ENCODE measurements at regions not wholly inside any gene's neighbourhood (a gene's known extent, or its start where the extent isn't known, plus 50 kb on each side); places are given as distances from the start of the nearest gene placed in this dataset.

DNA sequence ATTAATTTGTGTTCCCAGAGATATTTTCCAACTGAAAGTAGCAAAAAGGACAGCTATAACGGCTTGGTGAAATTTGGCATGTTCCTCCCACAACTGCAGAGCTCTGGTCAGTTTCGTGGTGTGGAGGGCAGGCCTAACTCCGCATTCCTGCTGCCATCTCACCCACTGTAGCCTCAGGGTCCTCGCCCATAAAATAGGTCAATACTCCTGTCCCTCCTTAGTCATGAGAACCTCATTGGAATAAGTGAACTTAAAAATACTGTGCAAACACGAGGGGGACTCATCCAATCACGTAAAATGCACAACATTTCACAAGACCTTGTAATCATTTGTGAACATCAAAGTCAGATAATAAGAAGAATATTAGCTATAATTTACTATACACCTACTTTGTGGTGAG is 143.5 kb upstream of the NCKAP5 start:
- Histone ChIP-seq H3K27me3 (replicated peaks; ENCODE audit: control insufficient read depth, insufficient read depth, low read length) (no peaks in the 10 kb centered on the region; the same call in 1 of the 2 replicates), H3K4me3 (replicated peaks; ENCODE audit: low read depth, low read length) (no peak overlapping the region), H3K36me3 (ENCODE audit: control insufficient read depth, insufficient read depth, low read length) (no peaks in the 10 kb centered on the region)
- no peak for DNase-seq (ENCODE audit: extremely low read depth, insufficient read length)
- TF ChIP-seq CTCF (IDR thresholded peaks at IDR 0.05; ENCODE audit: insufficient read depth, low read length, poor library complexity, severe bottlenecking) = no peak

DNA sequence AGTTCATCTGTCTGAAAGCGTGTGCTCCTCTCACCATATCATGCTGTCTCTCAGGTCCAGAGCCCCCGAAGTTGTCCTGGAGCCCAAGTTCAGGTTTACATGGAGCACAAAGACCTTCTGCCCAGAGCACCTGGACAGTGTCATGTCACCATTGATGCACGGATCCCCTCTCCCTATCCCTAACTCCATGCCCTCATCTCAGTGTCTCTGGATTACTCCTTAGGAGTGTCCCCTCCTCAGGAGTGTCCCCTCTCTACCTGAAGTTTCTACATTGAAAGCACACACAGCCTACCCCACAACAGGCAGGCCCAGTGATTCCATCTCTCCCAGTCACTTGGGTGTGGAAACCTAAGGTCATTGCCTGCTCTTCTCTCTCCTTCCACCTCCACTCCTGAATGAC is 144.1 kb upstream of the NCKAP5 start:
- DNase-seq (ENCODE audit: extremely low read depth, insufficient read length) = no peak
- H3K36me3 ChIP-seq (ENCODE audit: control insufficient read depth, insufficient read depth, low read length) = no peaks in the 10 kb centered on the region
- TF ChIP-seq CTCF (IDR thresholded peaks at IDR 0.05; ENCODE audit: insufficient read depth, low read length, poor library complexity, severe bottlenecking) = no peak
- H3K27me3 ChIP-seq (replicated peaks; ENCODE audit: control insufficient read depth, insufficient read depth, low read length) = peaks cover 2% of the 10 kb centered on the region
- no peak overlapping the region for H3K4me3 ChIP-seq (replicated peaks; ENCODE audit: low read depth, low read length)

DNA sequence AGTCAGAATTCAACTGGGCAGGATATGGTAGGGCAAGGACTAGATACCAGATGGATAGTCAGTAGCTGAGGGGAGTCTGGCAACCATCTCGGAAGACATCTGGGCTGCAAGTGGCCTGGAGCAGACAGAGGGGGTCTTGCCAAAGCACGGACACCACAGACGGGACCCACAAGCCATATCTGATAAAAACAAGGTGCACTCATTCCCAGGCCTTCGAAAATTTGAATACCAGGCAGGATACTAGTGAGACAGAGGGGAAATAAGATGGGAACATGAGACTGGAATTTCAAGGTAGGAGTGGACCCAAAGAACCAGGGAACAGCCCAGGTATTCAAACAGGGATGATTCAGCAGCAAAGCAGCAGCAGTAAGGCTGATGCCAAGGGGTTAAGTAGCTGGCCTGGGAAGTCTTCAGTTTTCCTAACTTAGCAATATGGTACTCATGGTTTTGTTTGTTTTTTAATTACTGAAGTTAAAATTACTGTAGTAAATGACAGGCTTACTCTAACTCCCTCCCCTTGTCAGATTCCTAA is 144.9 kb upstream of the NCKAP5 start:
- TF ChIP-seq CTCF (IDR thresholded peaks at IDR 0.05; ENCODE audit: insufficient read depth, low read length, poor library complexity, severe bottlenecking) = no peak

GRCh38 chr2:133716166-133716565 is 147.9 kb upstream of the NCKAP5 start:
- no peak overlapping the region for H3K4me3 ChIP-seq (replicated peaks; ENCODE audit: low read depth, low read length)
- TF ChIP-seq CTCF (IDR thresholded peaks at IDR 0.05; ENCODE audit: insufficient read depth, low read length, poor library complexity, severe bottlenecking) = no peak
- H3K27me3 ChIP-seq (replicated peaks; ENCODE audit: control insufficient read depth, insufficient read depth, low read length) = peaks cover 2% of the 10 kb centered on the region
- DNase-seq (ENCODE audit: extremely low read depth, insufficient read length) = no peak
- H3K36me3 ChIP-seq (ENCODE audit: control insufficient read depth, insufficient read depth, low read length) = no peaks in the 10 kb centered on the region

More for the DNA sequence above, 144.9 kb upstream of the NCKAP5 start:
- H3K27me3 ChIP-seq (replicated peaks; ENCODE audit: control insufficient read depth, insufficient read depth, low read length) = peaks cover 2% of the 10 kb centered on the region
- DNase-seq (ENCODE audit: extremely low read depth, insufficient read length) = no peak
- no peaks in the 10 kb centered on the region for H3K36me3 ChIP-seq (ENCODE audit: control insufficient read depth, insufficient read depth, low read length)
- H3K4me3 ChIP-seq (replicated peaks; ENCODE audit: low read depth, low read length) = no peak overlapping the region

GRCh38 chr2:133717497-133717896 is 149.2 kb upstream of the NCKAP5 start:
- H3K27me3 ChIP-seq (replicated peaks; ENCODE audit: control insufficient read depth, insufficient read depth, low read length) = peaks cover 2% of the 10 kb centered on the region; the same call in 1 of the 2 replicates
- no peak for TF ChIP-seq CTCF (IDR thresholded peaks at IDR 0.05; ENCODE audit: insufficient read depth, low read length, poor library complexity, severe bottlenecking)
- no peaks in the 10 kb centered on the region for H3K36me3 ChIP-seq (ENCODE audit: control insufficient read depth, insufficient read depth, low read length)
- no peak overlapping the region for H3K4me3 ChIP-seq (replicated peaks; ENCODE audit: low read depth, low read length)
- no peak for DNase-seq (ENCODE audit: extremely low read depth, insufficient read length)

GRCh38 chr2:133718688-133719201 is 150.5 kb upstream of the NCKAP5 start:
- Histone ChIP-seq H3K4me3 (replicated peaks; ENCODE audit: low read depth, low read length) (no peak overlapping the region), H3K27me3 (replicated peaks; ENCODE audit: control insufficient read depth, insufficient read depth, low read length) (peaks cover 2% of the 10 kb centered on the region; the same call in 1 of the 2 replicates), H3K36me3 (ENCODE audit: control insufficient read depth, insufficient read depth, low read length) (no peaks in the 10 kb centered on the region)
- DNase-seq (ENCODE audit: extremely low read depth, insufficient read length) = no peak
- no peak for TF ChIP-seq CTCF (IDR thresholded peaks at IDR 0.05; ENCODE audit: insufficient read depth, low read length, poor library complexity, severe bottlenecking)
